ENCODE measurements at regions not wholly inside any gene's neighbourhood (a gene's known extent, or its start where the extent isn't known, plus 50 kb on each side); places are given as distances from the start of the nearest gene placed in this dataset.

GRCh38 chr2:41475959-41476358 lies 571.9 kb upstream of the PKDCC start:
- Histone ChIP-seq H3K9me3 (ENCODE audit: low read length) (no peaks in the 10 kb centered on the region), H3K4me1 (ENCODE audit: insufficient read depth, low read length) (no peaks in the 10 kb centered on the region), H3K27me3 (ENCODE audit: insufficient read depth, low read length) (no peaks in the 10 kb centered on the region), H2AFZ (ENCODE audit: low read depth, low read length) (no peak overlapping the region), H3K36me3 (ENCODE audit: insufficient read depth, low read length) (no peaks in the 10 kb centered on the region), H3K4me3 (ENCODE audit: low read length) (no peak overlapping the region)

GRCh38 chr2:41482659-41483058 lies 565.2 kb upstream of the PKDCC start:
- Histone ChIP-seq H3K4me3 (ENCODE audit: low read length) (no peak overlapping the region), H3K9me3 (ENCODE audit: low read length) (no peaks in the 10 kb centered on the region), H3K27me3 (ENCODE audit: insufficient read depth, low read length) (no peaks in the 10 kb centered on the region)

DNA sequence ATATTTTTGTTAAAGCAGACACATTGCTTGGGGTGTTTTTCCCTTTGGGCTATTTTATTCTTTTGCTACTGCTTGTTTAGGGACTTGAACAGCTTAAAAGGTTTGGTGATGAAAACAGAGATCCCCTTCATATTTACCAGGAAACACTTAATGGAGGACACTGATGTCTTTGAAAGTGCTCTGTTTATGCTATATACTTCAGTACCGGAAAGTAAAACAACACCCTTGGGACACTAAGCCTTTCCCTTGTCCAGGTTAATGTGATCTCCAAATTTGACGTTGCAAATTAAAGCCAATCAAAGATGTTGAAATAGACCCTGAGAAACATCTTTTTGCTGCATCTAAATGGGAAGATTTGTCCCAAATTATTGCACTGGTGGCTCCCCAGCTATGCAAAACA lies 564.6 kb upstream of the PKDCC start:
- H3K27me3 ChIP-seq (ENCODE audit: insufficient read depth, low read length), result no peaks in the 10 kb centered on the region
- H3K4me3 ChIP-seq (ENCODE audit: low read length), result no peak overlapping the region
- H3K36me3 ChIP-seq (ENCODE audit: insufficient read depth, low read length), result no peaks in the 10 kb centered on the region
- no peak overlapping the region for H2AFZ ChIP-seq (ENCODE audit: low read depth, low read length)
- H3K9me3 ChIP-seq (ENCODE audit: low read length), result no peaks in the 10 kb centered on the region
- H3K4me1 ChIP-seq (ENCODE audit: insufficient read depth, low read length), result no peaks in the 10 kb centered on the region

More at GRCh38 chr2:41482659-41483058, 565.2 kb upstream of the PKDCC start:
- Histone ChIP-seq H3K4me1 (ENCODE audit: insufficient read depth, low read length) (no peaks in the 10 kb centered on the region), H2AFZ (ENCODE audit: low read depth, low read length) (no peak overlapping the region), H3K36me3 (ENCODE audit: insufficient read depth, low read length) (no peaks in the 10 kb centered on the region)

- Histone ChIP-seq H2AFZ (ENCODE audit: low read depth, low read length) (no peak overlapping the region), H3K36me3 (ENCODE audit: insufficient read depth, low read length) (no peaks in the 10 kb centered on the region), H3K27me3 (ENCODE audit: insufficient read depth, low read length) (no peaks in the 10 kb centered on the region), H3K4me1 (ENCODE audit: insufficient read depth, low read length) (no peaks in the 10 kb centered on the region), H3K4me3 (ENCODE audit: low read length) (no peak overlapping the region), H3K9me3 (ENCODE audit: low read length) (no peaks in the 10 kb centered on the region)
Measured at GRCh38 chr2:41483982-41484857, 563.6 kb upstream of the PKDCC start.

GRCh38 chr2:41484858-41485234 lies 563.0 kb upstream of the PKDCC start:
- H3K4me3 ChIP-seq (ENCODE audit: low read length), result no peak overlapping the region
- H3K4me1 ChIP-seq (ENCODE audit: insufficient read depth, low read length), result no peaks in the 10 kb centered on the region
- H3K36me3 ChIP-seq (ENCODE audit: insufficient read depth, low read length), result no peaks in the 10 kb centered on the region
- H3K27me3 ChIP-seq (ENCODE audit: insufficient read depth, low read length), result no peaks in the 10 kb centered on the region
- no peak overlapping the region for H2AFZ ChIP-seq (ENCODE audit: low read depth, low read length)
- H3K9me3 ChIP-seq (ENCODE audit: low read length), result no peaks in the 10 kb centered on the region

DNA sequence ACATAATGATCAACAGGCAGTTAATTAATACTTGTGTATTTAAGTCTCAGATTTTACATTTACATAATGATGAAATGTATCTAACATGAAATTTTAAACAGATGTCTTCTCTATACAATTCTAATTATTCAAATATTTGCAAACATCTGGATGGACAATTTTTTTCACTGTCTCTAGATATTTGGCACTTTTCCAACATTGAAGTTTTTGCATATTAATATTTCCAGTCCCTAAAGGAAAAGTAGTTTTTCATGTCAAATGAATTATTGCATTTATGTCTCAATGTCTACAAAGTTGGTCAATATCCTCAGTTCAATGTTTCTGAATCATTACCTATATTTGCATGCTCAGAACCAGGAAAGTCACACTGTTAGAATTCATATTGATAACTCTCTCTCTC lies 560.9 kb upstream of the PKDCC start:
- Histone ChIP-seq H3K27me3 (ENCODE audit: insufficient read depth, low read length) (no peaks in the 10 kb centered on the region), H3K9me3 (ENCODE audit: low read length) (no peaks in the 10 kb centered on the region), H2AFZ (ENCODE audit: low read depth, low read length) (no peak overlapping the region), H3K4me3 (ENCODE audit: low read length) (no peak overlapping the region), H3K36me3 (ENCODE audit: insufficient read depth, low read length) (no peaks in the 10 kb centered on the region), H3K4me1 (ENCODE audit: insufficient read depth, low read length) (no peaks in the 10 kb centered on the region)

DNA sequence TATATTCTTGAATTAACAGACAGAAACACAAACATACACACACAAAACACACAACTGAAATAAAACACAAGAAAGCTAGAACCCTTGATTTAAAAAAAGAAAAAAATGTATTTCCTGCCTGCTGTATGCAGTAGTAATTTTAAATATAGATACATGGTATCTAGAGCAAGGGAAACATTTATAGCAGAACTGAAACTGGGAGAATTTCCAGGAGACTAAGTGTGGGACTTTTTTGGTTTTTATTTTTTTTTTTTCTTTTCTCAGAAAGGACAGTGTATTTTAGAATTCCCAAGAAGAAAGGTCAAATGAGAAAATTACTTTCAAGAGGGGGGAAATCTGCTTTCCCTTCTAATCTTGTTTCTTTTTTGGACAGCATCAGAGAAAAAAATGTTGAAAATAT lies 558.9 kb upstream of the PKDCC start:
- Histone ChIP-seq H3K4me1 (ENCODE audit: insufficient read depth, low read length) (no peaks in the 10 kb centered on the region), H3K36me3 (ENCODE audit: insufficient read depth, low read length) (no peaks in the 10 kb centered on the region), H3K27me3 (ENCODE audit: insufficient read depth, low read length) (no peaks in the 10 kb centered on the region), H3K4me3 (ENCODE audit: low read length) (no peak overlapping the region), H2AFZ (ENCODE audit: low read depth, low read length) (no peak overlapping the region), H3K9me3 (ENCODE audit: low read length) (no peaks in the 10 kb centered on the region)

GRCh38 chr2:41489638-41490037 lies 558.2 kb upstream of the PKDCC start:
- Histone ChIP-seq H3K4me1 (ENCODE audit: insufficient read depth, low read length) (no peaks in the 10 kb centered on the region), H2AFZ (ENCODE audit: low read depth, low read length) (no peak overlapping the region), H3K36me3 (ENCODE audit: insufficient read depth, low read length) (no peaks in the 10 kb centered on the region), H3K27me3 (ENCODE audit: insufficient read depth, low read length) (no peaks in the 10 kb centered on the region), H3K4me3 (ENCODE audit: low read length) (no peak overlapping the region), H3K9me3 (ENCODE audit: low read length) (no peaks in the 10 kb centered on the region)

- no peaks in the 10 kb centered on the region for H3K36me3 ChIP-seq (ENCODE audit: insufficient read depth, low read length)
- H3K4me3 ChIP-seq (ENCODE audit: low read length), result no peak overlapping the region
Measured at GRCh38 chr2:41495050-41495449, 552.8 kb upstream of the PKDCC start.

GRCh38 chr2:41496908-41497307 lies 550.9 kb upstream of the PKDCC start:
- Histone ChIP-seq H3K27me3 (ENCODE audit: insufficient read depth, low read length) (no peaks in the 10 kb centered on the region), H3K4me3 (ENCODE audit: low read length) (no peak overlapping the region), H3K4me1 (ENCODE audit: insufficient read depth, low read length) (no peaks in the 10 kb centered on the region), H3K36me3 (ENCODE audit: insufficient read depth, low read length) (no peaks in the 10 kb centered on the region), H3K9me3 (ENCODE audit: low read length) (peaks cover 4% of the 10 kb centered on the region), H2AFZ (ENCODE audit: low read depth, low read length) (no peak overlapping the region)

More at GRCh38 chr2:41495050-41495449, 552.8 kb upstream of the PKDCC start:
- no peaks in the 10 kb centered on the region for H3K27me3 ChIP-seq (ENCODE audit: insufficient read depth, low read length)
- H3K9me3 ChIP-seq (ENCODE audit: low read length), result peaks cover 4% of the 10 kb centered on the region
- H3K4me1 ChIP-seq (ENCODE audit: insufficient read depth, low read length), result no peaks in the 10 kb centered on the region
- H2AFZ ChIP-seq (ENCODE audit: low read depth, low read length), result no peak overlapping the region

DNA sequence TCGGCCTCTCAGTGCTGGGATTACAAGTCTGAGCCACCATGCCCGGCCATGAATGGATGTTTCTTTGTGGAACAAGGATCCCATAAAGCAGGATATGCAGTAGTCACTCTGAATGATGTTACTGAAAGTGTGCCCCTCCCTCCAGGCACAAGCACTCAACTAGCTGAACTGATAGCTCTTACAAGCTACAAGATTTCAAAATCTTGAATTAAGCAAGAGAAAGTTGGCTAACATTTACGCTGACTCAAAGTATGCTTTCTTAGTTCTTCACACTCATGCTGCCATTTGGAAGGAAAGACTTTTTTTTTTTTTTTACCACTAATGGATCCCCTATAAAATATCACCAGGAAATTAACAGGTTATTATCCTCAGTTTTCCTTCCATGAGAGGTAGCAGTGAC lies 549.0 kb upstream of the PKDCC start:
- no peak overlapping the region for H2AFZ ChIP-seq (ENCODE audit: low read depth, low read length)
- H3K4me1 ChIP-seq (ENCODE audit: insufficient read depth, low read length), result no peaks in the 10 kb centered on the region
- H3K9me3 ChIP-seq (ENCODE audit: low read length), result peaks cover 4% of the 10 kb centered on the region

GRCh38 chr2:41500895-41501294 lies 546.9 kb upstream of the PKDCC start:
- no peaks in the 10 kb centered on the region for H3K27me3 ChIP-seq (ENCODE audit: insufficient read depth, low read length)
- H3K4me1 ChIP-seq (ENCODE audit: insufficient read depth, low read length), result no peaks in the 10 kb centered on the region

More for the DNA sequence above, 549.0 kb upstream of the PKDCC start:
- no peaks in the 10 kb centered on the region for H3K36me3 ChIP-seq (ENCODE audit: insufficient read depth, low read length)
- H3K4me3 ChIP-seq (ENCODE audit: low read length), result no peak overlapping the region
- no peaks in the 10 kb centered on the region for H3K27me3 ChIP-seq (ENCODE audit: insufficient read depth, low read length)

DNA sequence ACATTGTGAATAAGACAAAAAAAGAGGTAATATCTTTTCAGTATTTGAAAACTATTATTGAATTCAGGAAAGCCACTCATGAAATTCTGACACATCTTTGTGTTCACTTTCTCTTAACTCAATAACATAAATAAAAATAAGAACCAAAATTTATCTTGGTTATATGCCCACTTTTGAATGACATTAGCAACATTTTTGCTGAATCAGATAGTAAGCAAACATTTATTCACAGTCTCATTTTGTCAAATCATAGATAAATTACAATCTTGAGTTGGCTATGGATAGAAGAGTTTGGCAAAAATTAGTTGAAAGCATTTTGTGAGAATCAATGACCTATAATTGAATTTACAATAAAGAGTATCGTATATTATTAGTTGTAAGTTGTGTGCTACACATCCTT lies 545.1 kb upstream of the PKDCC start:
- H3K27me3 ChIP-seq (ENCODE audit: insufficient read depth, low read length), result no peaks in the 10 kb centered on the region
- H3K4me1 ChIP-seq (ENCODE audit: insufficient read depth, low read length), result no peaks in the 10 kb centered on the region
- H3K36me3 ChIP-seq (ENCODE audit: insufficient read depth, low read length), result no peaks in the 10 kb centered on the region

More at GRCh38 chr2:41500895-41501294, 546.9 kb upstream of the PKDCC start:
- H3K4me3 ChIP-seq (ENCODE audit: low read length), result no peak overlapping the region
- no peak overlapping the region for H2AFZ ChIP-seq (ENCODE audit: low read depth, low read length)
- H3K9me3 ChIP-seq (ENCODE audit: low read length), result peaks cover 4% of the 10 kb centered on the region
- no peaks in the 10 kb centered on the region for H3K36me3 ChIP-seq (ENCODE audit: insufficient read depth, low read length)

DNA sequence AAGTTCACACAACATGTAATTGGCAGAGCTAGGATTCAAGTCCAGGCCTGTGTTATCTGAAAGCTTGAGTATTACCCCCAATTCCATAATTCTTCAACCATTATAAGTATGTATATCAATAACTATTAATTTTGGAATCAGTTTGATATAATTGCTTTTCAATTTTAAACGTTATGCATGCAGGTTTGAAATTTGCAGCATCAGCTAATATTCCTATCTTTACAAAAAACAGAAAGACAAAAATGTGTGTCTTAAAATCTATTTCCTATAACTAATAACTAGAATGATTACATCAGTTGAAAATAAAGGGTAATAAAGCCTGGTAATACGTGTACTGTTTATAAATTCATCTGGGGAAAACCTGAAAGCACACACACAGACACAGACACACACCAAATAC lies 543.3 kb upstream of the PKDCC start:
- no peak overlapping the region for H3K4me3 ChIP-seq (ENCODE audit: low read length)
- H3K9me3 ChIP-seq (ENCODE audit: low read length), result no peaks in the 10 kb centered on the region
- no peaks in the 10 kb centered on the region for H3K36me3 ChIP-seq (ENCODE audit: insufficient read depth, low read length)
- H2AFZ ChIP-seq (ENCODE audit: low read depth, low read length), result no peak overlapping the region
- H3K27me3 ChIP-seq (ENCODE audit: insufficient read depth, low read length), result no peaks in the 10 kb centered on the region
- H3K4me1 ChIP-seq (ENCODE audit: insufficient read depth, low read length), result no peaks in the 10 kb centered on the region

More for the DNA sequence above, 545.1 kb upstream of the PKDCC start:
- Histone ChIP-seq H3K4me3 (ENCODE audit: low read length) (no peak overlapping the region), H2AFZ (ENCODE audit: low read depth, low read length) (no peak overlapping the region), H3K9me3 (ENCODE audit: low read length) (no peaks in the 10 kb centered on the region)
